Loucy (cell line): ENCODE measurements at regions not wholly inside any gene's neighbourhood (a gene's known extent, or its start where the extent isn't known, plus 50 kb on each side); places are given as distances from the start of the nearest gene placed in this dataset.

Experiments used
- EZH2phosphoT487 ChIP-seq: fragments of 200-600 bp; IDR thresholded peaks from 2 replicates; pipeline ENCODE4 v1.6.1; 2018; ENCODE audit warnings: antibody characterized with exemption, mild to moderate bottlenecking, moderate library complexity, borderline replicate concordance
- TF ChIP-seq, protein P1 (sequence below): fragments of 200-600 bp; sonication (generic); conservative IDR thresholded peaks from 2 replicates; pipeline ENCODE4 v1.5.1; 2014; ENCODE audit warnings: mild to moderate bottlenecking, antibody characterized with exemption, low read length

GRCh38 chr16:6570530-6570929, 762.1 kb upstream of the RBFOX1 start:
- TF ChIP-seq EZH2phosphoT487, result no peak
- TF ChIP-seq, protein P1, sequence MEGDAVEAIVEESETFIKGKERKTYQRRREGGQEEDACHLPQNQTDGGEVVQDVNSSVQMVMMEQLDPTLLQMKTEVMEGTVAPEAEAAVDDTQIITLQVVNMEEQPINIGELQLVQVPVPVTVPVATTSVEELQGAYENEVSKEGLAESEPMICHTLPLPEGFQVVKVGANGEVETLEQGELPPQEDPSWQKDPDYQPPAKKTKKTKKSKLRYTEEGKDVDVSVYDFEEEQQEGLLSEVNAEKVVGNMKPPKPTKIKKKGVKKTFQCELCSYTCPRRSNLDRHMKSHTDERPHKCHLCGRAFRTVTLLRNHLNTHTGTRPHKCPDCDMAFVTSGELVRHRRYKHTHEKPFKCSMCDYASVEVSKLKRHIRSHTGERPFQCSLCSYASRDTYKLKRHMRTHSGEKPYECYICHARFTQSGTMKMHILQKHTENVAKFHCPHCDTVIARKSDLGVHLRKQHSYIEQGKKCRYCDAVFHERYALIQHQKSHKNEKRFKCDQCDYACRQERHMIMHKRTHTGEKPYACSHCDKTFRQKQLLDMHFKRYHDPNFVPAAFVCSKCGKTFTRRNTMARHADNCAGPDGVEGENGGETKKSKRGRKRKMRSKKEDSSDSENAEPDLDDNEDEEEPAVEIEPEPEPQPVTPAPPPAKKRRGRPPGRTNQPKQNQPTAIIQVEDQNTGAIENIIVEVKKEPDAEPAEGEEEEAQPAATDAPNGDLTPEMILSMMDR, result no peak
